ENCODE measurements at regions not wholly inside any gene's neighbourhood (a gene's known extent, or its start where the extent isn't known, plus 50 kb on each side); places are given as distances from the start of the nearest gene placed in this dataset.

GRCh38 chr1:56258371-56258770 is 321.0 kb downstream of the PLPP3 start:
- H3K27ac Mint-ChIP-seq = no peak overlapping the region
- DNase-seq = no peak
- H4K20me1 ChIP-seq (ENCODE audit: insufficient read depth, low read length) = no peaks in the 10 kb centered on the region
- TF ChIP-seq, protein P1, sequence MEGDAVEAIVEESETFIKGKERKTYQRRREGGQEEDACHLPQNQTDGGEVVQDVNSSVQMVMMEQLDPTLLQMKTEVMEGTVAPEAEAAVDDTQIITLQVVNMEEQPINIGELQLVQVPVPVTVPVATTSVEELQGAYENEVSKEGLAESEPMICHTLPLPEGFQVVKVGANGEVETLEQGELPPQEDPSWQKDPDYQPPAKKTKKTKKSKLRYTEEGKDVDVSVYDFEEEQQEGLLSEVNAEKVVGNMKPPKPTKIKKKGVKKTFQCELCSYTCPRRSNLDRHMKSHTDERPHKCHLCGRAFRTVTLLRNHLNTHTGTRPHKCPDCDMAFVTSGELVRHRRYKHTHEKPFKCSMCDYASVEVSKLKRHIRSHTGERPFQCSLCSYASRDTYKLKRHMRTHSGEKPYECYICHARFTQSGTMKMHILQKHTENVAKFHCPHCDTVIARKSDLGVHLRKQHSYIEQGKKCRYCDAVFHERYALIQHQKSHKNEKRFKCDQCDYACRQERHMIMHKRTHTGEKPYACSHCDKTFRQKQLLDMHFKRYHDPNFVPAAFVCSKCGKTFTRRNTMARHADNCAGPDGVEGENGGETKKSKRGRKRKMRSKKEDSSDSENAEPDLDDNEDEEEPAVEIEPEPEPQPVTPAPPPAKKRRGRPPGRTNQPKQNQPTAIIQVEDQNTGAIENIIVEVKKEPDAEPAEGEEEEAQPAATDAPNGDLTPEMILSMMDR (IDR thresholded peaks at IDR 0.05) = no peak
- H3K4me3 Mint-ChIP-seq = no peak overlapping the region
- peaks cover 0 to 2% of the 10 kb centered on the region in 2 donors for H3K27me3 ChIP-seq (ENCODE audit: control insufficient read depth in 2 of 2, insufficient read depth in 2 of 2, low read length in 2 of 2)
- peaks cover 4 to 7% (median 6%) of the 10 kb centered on the region in 7 donors for H3K9me3 Mint-ChIP-seq
- peaks cover 0 to 5% of the 10 kb centered on the region in 2 donors for H3K9me3 ChIP-seq (replicated peaks in 1 of 2; ENCODE audit: control insufficient read depth in 1 of 2, insufficient read depth in 1 of 2, low read length in 2 of 2)
- WGBS (ENCODE audit: insufficient coverage) = 98% methylated on average over 4 of the region's 5 CpGs
- no peak overlapping the region for H3K4me3 ChIP-seq (replicated peaks in 1 of 3; ENCODE audit: low read depth in 2 of 3, low read length in 3 of 3)
- H3K36me3 ChIP-seq (replicated peaks in 1 of 2; ENCODE audit: control insufficient read depth in 1 of 2, insufficient read depth in 2 of 2, low read length in 2 of 2) = no peaks in the 10 kb centered on the region
- H3K4me1 ChIP-seq (ENCODE audit: control insufficient read depth in 1 of 2, insufficient read depth in 2 of 2, low read length in 2 of 2) = peaks cover 18 to 19% of the 10 kb centered on the region in 2 donors
- H3K36me3 Mint-ChIP-seq = no peaks in the 10 kb centered on the region
- peaks cover 2 to 6% (median 4%) of the 10 kb centered on the region in 3 donors for H3K27me3 Mint-ChIP-seq (ENCODE audit: low read depth in 3 of 3)
- intact Hi-C loops (cut with micrococcal nuclease) = no loop called here
- H3K9ac ChIP-seq (ENCODE audit: insufficient read depth, low read length, poor library complexity, severe bottlenecking) = no peak overlapping the region
- H3K27ac ChIP-seq (ENCODE audit: low read depth in 1 of 2, low read length in 2 of 2) = no peak overlapping the region
- no peak overlapping the region for H3K4me2 ChIP-seq (replicated peaks; ENCODE audit: extremely low read depth, low read length, poor library complexity, severe bottlenecking)
- no peaks in the 10 kb centered on the region for H3K79me2 ChIP-seq (ENCODE audit: insufficient read depth, low read length)
- peaks cover 22% of the 10 kb centered on the region for H3K4me1 Mint-ChIP-seq
- H2AFZ ChIP-seq (ENCODE audit: insufficient read depth, low read depth, low read length, poor library complexity, severe bottlenecking) = no peak overlapping the region

GRCh38 chr1:56257726-56258125 is 321.6 kb downstream of the PLPP3 start:
- Mint-ChIP-seq H3K27ac (no peak overlapping the region), H3K4me3 (no peak overlapping the region), H3K9me3 (peaks cover 4 to 7% (median 6%) of the 10 kb centered on the region in 7 donors), H3K36me3 (no peaks in the 10 kb centered on the region), H3K27me3 (ENCODE audit: low read depth in 3 of 3) (peaks cover 2 to 6% (median 4%) of the 10 kb centered on the region in 3 donors), H3K4me1 (peaks cover 22% of the 10 kb centered on the region)
- DNase-seq = no peak
- Histone ChIP-seq H3K4me2 (replicated peaks; ENCODE audit: extremely low read depth, low read length, poor library complexity, severe bottlenecking) (no peak overlapping the region), H4K20me1 (ENCODE audit: insufficient read depth, low read length) (no peaks in the 10 kb centered on the region), H3K4me3 (replicated peaks in 1 of 3; ENCODE audit: low read depth in 2 of 3, low read length in 3 of 3) (no peak overlapping the region), H3K27me3 (ENCODE audit: control insufficient read depth in 2 of 2, insufficient read depth in 2 of 2, low read length in 2 of 2) (peaks cover 0 to 2% of the 10 kb centered on the region in 2 donors), H3K4me1 (ENCODE audit: control insufficient read depth in 1 of 2, insufficient read depth in 2 of 2, low read length in 2 of 2) (peaks cover 18 to 19% of the 10 kb centered on the region in 2 donors), H3K9ac (ENCODE audit: insufficient read depth, low read length, poor library complexity, severe bottlenecking) (no peak overlapping the region), H3K27ac (ENCODE audit: low read depth in 1 of 2, low read length in 2 of 2) (no peak overlapping the region), H3K9me3 (replicated peaks in 1 of 2; ENCODE audit: control insufficient read depth in 1 of 2, insufficient read depth in 1 of 2, low read length in 2 of 2) (peaks cover 0 to 5% of the 10 kb centered on the region in 2 donors), H3K79me2 (ENCODE audit: insufficient read depth, low read length) (no peaks in the 10 kb centered on the region), H2AFZ (ENCODE audit: insufficient read depth, low read depth, low read length, poor library complexity, severe bottlenecking) (no peak overlapping the region), H3K36me3 (replicated peaks in 1 of 2; ENCODE audit: control insufficient read depth in 1 of 2, insufficient read depth in 2 of 2, low read length in 2 of 2) (no peaks in the 10 kb centered on the region)
- intact Hi-C loops (cut with micrococcal nuclease) = no loop called here
- TF ChIP-seq, protein P1 (IDR thresholded peaks at IDR 0.05) = no peak
- 100% methylated on average over 4 of the region's 5 CpGs for WGBS (ENCODE audit: insufficient coverage)

Data from CD14-positive monocyte (primary cell).